ENCODE measurements at regions not wholly inside any gene's neighbourhood (a gene's known extent, or its start where the extent isn't known, plus 50 kb on each side); places are given as distances from the start of the nearest gene placed in this dataset.

GRCh38 chr21:27606422-27606821 is 639.5 kb upstream of the ADAMTS5 start:
- H3K9me3 ChIP-seq: no peaks in the 10 kb centered on the region; the same call in 1 of the 2 replicates
- Mint-ChIP-seq H3K4me1 (ENCODE audit: low read depth, unreplicated experiment) (no peaks in the 10 kb centered on the region), H3K36me3 (ENCODE audit: insufficient read depth, unreplicated experiment) (no peaks in the 10 kb centered on the region), H3K27me3 (ENCODE audit: insufficient read depth, unreplicated experiment) (peaks cover 5% of the 10 kb centered on the region), H3K4me3 (ENCODE audit: unreplicated experiment) (no peak overlapping the region), H3K27ac (ENCODE audit: unreplicated experiment) (no peak overlapping the region), H3K9me3 (ENCODE audit: unreplicated experiment) (no peaks in the 10 kb centered on the region)
- H3K36me3 ChIP-seq (ENCODE audit: control insufficient read depth, insufficient read depth, low read length): no peaks in the 10 kb centered on the region
- DNase-seq: no peak
- H3K4me1 ChIP-seq: no peaks in the 10 kb centered on the region
- CTCF ChIA-PET: no interaction called here
- no peak for TF ChIP-seq CTCF (IDR thresholded peaks at IDR 0.05; ENCODE audit: insufficient read depth in 1 of 2, low read depth in 1 of 2, low read length in 1 of 2, severe bottlenecking in 1 of 2, unreplicated experiment in 1 of 2)
- intact Hi-C loops (cut with micrococcal nuclease; ENCODE audit: unreplicated experiment): no loop called here
- H3K4me3 ChIP-seq (ENCODE audit: low read depth, low read length): no peak overlapping the region
- no TSS peak for BruUV-seq (replicated peaks)
- H3K27me3 ChIP-seq (replicated peaks; ENCODE audit: control insufficient read depth, insufficient read depth, low read length): no peaks in the 10 kb centered on the region
- POLR2A ChIA-PET: no interaction called here

- Mint-ChIP-seq H3K27ac (ENCODE audit: unreplicated experiment) (no peak overlapping the region), H3K9me3 (ENCODE audit: unreplicated experiment) (no peaks in the 10 kb centered on the region), H3K27me3 (ENCODE audit: insufficient read depth, unreplicated experiment) (no peaks in the 10 kb centered on the region), H3K36me3 (ENCODE audit: insufficient read depth, unreplicated experiment) (no peaks in the 10 kb centered on the region), H3K4me1 (ENCODE audit: low read depth, unreplicated experiment) (no peaks in the 10 kb centered on the region), H3K4me3 (ENCODE audit: unreplicated experiment) (no peak overlapping the region)
- no TSS peak for BruUV-seq (replicated peaks)
- intact Hi-C loops (cut with micrococcal nuclease; ENCODE audit: unreplicated experiment): no loop called here
- H3K27me3 ChIP-seq (replicated peaks; ENCODE audit: control insufficient read depth, insufficient read depth, low read length): no peaks in the 10 kb centered on the region
- no peaks in the 10 kb centered on the region for H3K4me1 ChIP-seq
- H3K9me3 ChIP-seq: no peaks in the 10 kb centered on the region
- TF ChIP-seq CTCF (IDR thresholded peaks at IDR 0.05; ENCODE audit: insufficient read depth in 1 of 2, low read depth in 1 of 2, low read length in 1 of 2, severe bottlenecking in 1 of 2, unreplicated experiment in 1 of 2): no peak
- no peak for DNase-seq
- ChIA-PET POLR2A (no interaction called here), CTCF (no interaction called here)
- H3K36me3 ChIP-seq (ENCODE audit: control insufficient read depth, insufficient read depth, low read length): no peaks in the 10 kb centered on the region
- H3K4me3 ChIP-seq (ENCODE audit: low read depth, low read length): no peak overlapping the region
Observed at GRCh38 chr21:27596196-27596595, 629.3 kb upstream of the ADAMTS5 start.

GRCh38 chr21:27595716-27596115 is 628.8 kb upstream of the ADAMTS5 start:
- CTCF ChIA-PET: no interaction called here
- H3K27ac Mint-ChIP-seq (ENCODE audit: unreplicated experiment): no peak overlapping the region
- DNase-seq: no peak
- Histone ChIP-seq H3K27me3 (replicated peaks; ENCODE audit: control insufficient read depth, insufficient read depth, low read length) (no peaks in the 10 kb centered on the region), H3K4me1 (no peaks in the 10 kb centered on the region), H3K4me3 (ENCODE audit: low read depth, low read length) (no peak overlapping the region), H3K9me3 (no peaks in the 10 kb centered on the region), H3K36me3 (ENCODE audit: control insufficient read depth, insufficient read depth, low read length) (no peaks in the 10 kb centered on the region)
- intact Hi-C loops (cut with micrococcal nuclease; ENCODE audit: unreplicated experiment): no loop called here
- H3K4me1 Mint-ChIP-seq (ENCODE audit: low read depth, unreplicated experiment): no peaks in the 10 kb centered on the region
- no peaks in the 10 kb centered on the region for H3K9me3 Mint-ChIP-seq (ENCODE audit: unreplicated experiment)
- no TSS peak for BruUV-seq (replicated peaks)
- TF ChIP-seq CTCF (IDR thresholded peaks at IDR 0.05; ENCODE audit: insufficient read depth in 1 of 2, low read depth in 1 of 2, low read length in 1 of 2, severe bottlenecking in 1 of 2, unreplicated experiment in 1 of 2): no peak
- H3K27me3 Mint-ChIP-seq (ENCODE audit: insufficient read depth, unreplicated experiment): no peaks in the 10 kb centered on the region
- H3K4me3 Mint-ChIP-seq (ENCODE audit: unreplicated experiment): no peak overlapping the region
- H3K36me3 Mint-ChIP-seq (ENCODE audit: insufficient read depth, unreplicated experiment): no peaks in the 10 kb centered on the region
- POLR2A ChIA-PET: no interaction called here

Measured in Caco-2 (cell line).